ENCODE measurements at regions not wholly inside any gene's neighbourhood (a gene's known extent, or its start where the extent isn't known, plus 50 kb on each side); places are given as distances from the start of the nearest gene placed in this dataset.

DNA sequence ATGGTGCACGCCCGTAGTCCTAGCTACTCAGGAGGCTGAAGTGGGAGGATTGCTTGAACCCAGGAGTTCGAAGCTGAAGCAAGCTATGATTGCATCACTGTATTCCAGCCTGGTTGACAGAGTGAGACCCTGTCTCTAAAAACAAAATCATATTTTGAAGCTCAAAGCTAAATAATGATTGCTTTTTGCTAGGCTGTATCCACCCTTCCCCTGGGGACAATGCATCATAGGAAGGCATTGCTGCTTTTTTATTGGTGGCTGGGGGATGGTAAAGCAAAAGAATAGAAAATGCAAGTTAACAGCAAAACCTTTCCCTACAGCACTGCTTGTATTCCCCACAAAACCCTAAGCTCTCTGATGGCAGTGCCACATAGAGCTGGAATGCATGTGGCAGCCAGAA, 107.5 kb upstream of the WAC start:
- no peaks in the 10 kb centered on the region for H3K27me3 ChIP-seq (replicated peaks in 1 of 4; ENCODE audit: control insufficient read depth in 3 of 4, extremely low read depth in 1 of 4, insufficient read depth in 3 of 4, low read length in 3 of 4)
- H3K9ac ChIP-seq (replicated peaks in 1 of 4; ENCODE audit: extremely low read depth in 1 of 4, low read depth in 3 of 4, low read length in 3 of 4): no peak overlapping the region
- WGBS, 2 experiments (ENCODE audit: extremely low coverage in 1 of 2, insufficient coverage in 1 of 2, insufficient read length in 1 of 2, insufficient replicate concordance in 2 of 2, low coverage in 1 of 2, low lambda C conversion rate in 2 of 2, missing lambda C conversion rate in 1 of 2): 88% methylated on average over 3 of the region's 3 CpGs; no CpG with 5 or more reads in 1 of the 2 experiments
- FAIRE-seq (no peak), DNase-seq (ENCODE audit: low read depth in 1 of 2, low spot score in 2 of 2) (no peak)
- H3K9me3 ChIP-seq (ENCODE audit: insufficient read depth in 2 of 2, low read depth in 1 of 2, low read length in 1 of 2): no peaks in the 10 kb centered on the region
- no peak overlapping the region for H3K23ac ChIP-seq (ENCODE audit: insufficient read length)
- 0 out of 7 replicates have a peak, but pooled peaks cover 0 to 3% (median 0%) of the 10 kb centered on the region in 4 experiments for H3K4me1 ChIP-seq (replicated peaks in 1 of 4; ENCODE audit: control insufficient read depth in 3 of 4, insufficient read depth in 4 of 4, low read length in 3 of 4)
- CTCF ChIA-PET (ENCODE audit: partially characterized antibody): interaction anchor here (0.6 to 1.7 kb wide), 4 partner anchors 14 to 95 kb away, joined by 3 to 4 read pairs (median 4); no protein-coding TSS in a partner anchor
- H3K56ac ChIP-seq (replicated peaks; ENCODE audit: insufficient read length, low read depth, low read length): no peak overlapping the region
- no peak overlapping the region for H2BK15ac ChIP-seq (ENCODE audit: low read length)
- no peak overlapping the region for H2BK120ac ChIP-seq (replicated peaks; ENCODE audit: low read depth, low read length)
- H3K4ac ChIP-seq (replicated peaks; ENCODE audit: insufficient read length, low read depth, low read length): no peak overlapping the region
- H3K36me3 ChIP-seq (ENCODE audit: control insufficient read depth in 2 of 4, insufficient read depth in 4 of 4, low read length in 3 of 4): no peaks in the 10 kb centered on the region
- H3K79me1 ChIP-seq (ENCODE audit: low read depth, low read length): no peaks in the 10 kb centered on the region
- H3K27ac ChIP-seq (ENCODE audit: low read depth, low read length): no peak overlapping the region
- no peaks in the 10 kb centered on the region for H3K79me2 ChIP-seq (ENCODE audit: control insufficient read depth in 1 of 2, insufficient read depth in 2 of 2, low read length in 2 of 2)
- no peaks in the 10 kb centered on the region for H4K20me1 ChIP-seq (replicated peaks in 1 of 2; ENCODE audit: control insufficient read depth in 1 of 2, insufficient read depth in 2 of 2, low read length in 2 of 2)
- H3K18ac ChIP-seq (ENCODE audit: extremely low read depth, low read length): no peak overlapping the region
- H3K14ac ChIP-seq (ENCODE audit: insufficient read length): no peak overlapping the region
- H3K23me2 ChIP-seq (ENCODE audit: low read depth, low read length): no peaks in the 10 kb centered on the region
- no peak overlapping the region for H3K4me2 ChIP-seq (ENCODE audit: insufficient read depth in 1 of 2, low read depth in 2 of 2, low read length in 2 of 2)
- POLR2A ChIA-PET (ENCODE audit: partially characterized antibody): interaction anchor here (0.6 kb wide), 1 partner anchor 969 kb away, joined by 3 read pairs; no protein-coding TSS in a partner anchor
- H2AK5ac ChIP-seq (ENCODE audit: low read depth, low read length): no peak overlapping the region
- no peak overlapping the region for H4K91ac ChIP-seq (replicated peaks; ENCODE audit: insufficient read length, low read length)
- H2AFZ ChIP-seq (ENCODE audit: low read length): no peak overlapping the region
- H4K5ac ChIP-seq (ENCODE audit: insufficient read length, low read depth, low read length): no peak overlapping the region
- no peak overlapping the region for H2BK20ac ChIP-seq (ENCODE audit: low read length)
- H2BK12ac ChIP-seq (ENCODE audit: low read depth, low read length): no peak overlapping the region
- H3K4me3 ChIP-seq (ENCODE audit: extremely low read depth in 1 of 4, insufficient read depth in 2 of 4, low read depth in 3 of 4, low read length in 4 of 4): no peak overlapping the region
- no peak overlapping the region for H4K8ac ChIP-seq (ENCODE audit: extremely low read depth, insufficient read depth, low read length)
- TF ChIP-seq EGR1 (IDR thresholded peaks at IDR 0.05; ENCODE audit: borderline replicate concordance, low read depth, low read length) (no peak), TEAD4 (IDR thresholded peaks at IDR 0.05; ENCODE audit: low read depth, low read length) (no peak), SIN3A (conservative IDR thresholded peaks at IDR 0.05 in 1 of 2, IDR thresholded peaks at IDR 0.05 in 1 of 2; ENCODE audit: low read depth in 1 of 2, low read length in 2 of 2) (no peak), CBX5 (IDR thresholded peaks at IDR 0.05; ENCODE audit: low read depth, low read length) (no peak), BRCA1 (IDR thresholded peaks at IDR 0.05; ENCODE audit: low read depth, low read length) (no peak), FOSL1 (IDR thresholded peaks at IDR 0.05; ENCODE audit: insufficient read depth, low read depth, low read length) (no peak), EZH2 (IDR thresholded peaks at IDR 0.05; ENCODE audit: low read depth, low read length, severe bottlenecking) (no peak), KDM5A (IDR thresholded peaks at IDR 0.05; ENCODE audit: low read length) (no peak)
- TF ChIP-seq, protein P1, sequence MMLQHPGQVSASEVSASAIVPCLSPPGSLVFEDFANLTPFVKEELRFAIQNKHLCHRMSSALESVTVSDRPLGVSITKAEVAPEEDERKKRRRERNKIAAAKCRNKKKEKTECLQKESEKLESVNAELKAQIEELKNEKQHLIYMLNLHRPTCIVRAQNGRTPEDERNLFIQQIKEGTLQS (IDR thresholded peaks at IDR 0.05; ENCODE audit: insufficient read depth, low read depth, low read length): no peak
- TF ChIP-seq, protein P2, sequence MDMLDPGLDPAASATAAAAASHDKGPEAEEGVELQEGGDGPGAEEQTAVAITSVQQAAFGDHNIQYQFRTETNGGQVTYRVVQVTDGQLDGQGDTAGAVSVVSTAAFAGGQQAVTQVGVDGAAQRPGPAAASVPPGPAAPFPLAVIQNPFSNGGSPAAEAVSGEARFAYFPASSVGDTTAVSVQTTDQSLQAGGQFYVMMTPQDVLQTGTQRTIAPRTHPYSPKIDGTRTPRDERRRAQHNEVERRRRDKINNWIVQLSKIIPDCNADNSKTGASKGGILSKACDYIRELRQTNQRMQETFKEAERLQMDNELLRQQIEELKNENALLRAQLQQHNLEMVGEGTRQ (IDR thresholded peaks at IDR 0.05; ENCODE audit: low read length): no peak
- no peak overlapping the region for H2BK5ac ChIP-seq (ENCODE audit: low read depth, low read length)

Data from H1 (cell line).